ENCODE measurements at regions not wholly inside any gene's neighbourhood (a gene's known extent, or its start where the extent isn't known, plus 50 kb on each side); places are given as distances from the start of the nearest gene placed in this dataset.

GRCh38 chr1:244970236-244970743 is 105.9 kb upstream of the HNRNPU start:
- peak; percentile 79 for DNase-seq

- DNase-seq: peak; percentile 76
Measured at GRCh38 chr1:244969355-244970235, 105.3 kb upstream of the HNRNPU start.

- no peak for DNase-seq
Measured at GRCh38 chr1:244968881-244969280, 104.5 kb upstream of the HNRNPU start.

- no peak for DNase-seq
Measured at GRCh38 chr1:244968471-244968871, 104.1 kb upstream of the HNRNPU start.

GRCh38 chr1:244967159-244967558 is 102.8 kb upstream of the HNRNPU start:
- no peak for DNase-seq

GRCh38 chr1:244965185-244966030 is 101.1 kb upstream of the HNRNPU start:
- DNase-seq: no peak

GRCh38 chr1:244964112-244964971 is 100.0 kb upstream of the HNRNPU start:
- DNase-seq: no peak

GRCh38 chr1:244963231-244963826 is 99.0 kb upstream of the HNRNPU start:
- no peak for DNase-seq

GRCh38 chr1:244962130-244962529 is 97.8 kb upstream of the HNRNPU start:
- DNase-seq: no peak

GRCh38 chr1:244960904-244961303 is 96.6 kb upstream of the HNRNPU start:
- DNase-seq: no peak

GRCh38 chr1:244958593-244958992 is 94.2 kb upstream of the HNRNPU start:
- no peak for DNase-seq

- no peak for DNase-seq
Measured at GRCh38 chr1:244957525-244957924, 93.2 kb upstream of the HNRNPU start.

GRCh38 chr1:244957122-244957521 is 92.8 kb upstream of the HNRNPU start:
- no peak for DNase-seq

- no peak for DNase-seq
Measured at GRCh38 chr1:244955661-244956060, 91.3 kb upstream of the HNRNPU start.

- DNase-seq: no peak
Measured at GRCh38 chr1:244954359-244954758, 90.0 kb upstream of the HNRNPU start.

- no peak for DNase-seq
Measured at GRCh38 chr1:244953901-244954300, 89.6 kb upstream of the HNRNPU start.

GRCh38 chr1:244952940-244953339 is 88.6 kb upstream of the HNRNPU start:
- no peak for DNase-seq

- no peak for DNase-seq
Measured at GRCh38 chr1:244952280-244952933, 88.1 kb upstream of the HNRNPU start.

- DNase-seq: no peak
Measured at GRCh38 chr1:244948416-244948815, 84.1 kb upstream of the HNRNPU start.

GRCh38 chr1:244945109-244945671 is 80.8 kb upstream of the HNRNPU start:
- no peak for DNase-seq

GRCh38 chr1:244941121-244941520 is 76.8 kb upstream of the HNRNPU start:
- DNase-seq: no peak

All from NCI-H2081 treated with DMSO at 0.1 percent for 48 hours (cell line).